HG03520 (cell line): ENCODE measurements at regions not wholly inside any gene's neighbourhood (a gene's known extent, or its start where the extent isn't known, plus 50 kb on each side); places are given as distances from the start of the nearest gene placed in this dataset.
A peak's percentile ranks its signal among the peaks of the same experiment; 100 is the strongest.
"Not testable (repeated sequence)": the region's sequence is repeated elsewhere in the genome, so short reads cannot be mapped to it uniquely, and the experiment has no call there.

Source experiments
- ATAC-seq: cut with Tn5 transposase; IDR thresholded peaks from one replicate; pipeline ENCODE4 v1.9.1; 2021; ENCODE audit warnings: mild to moderate bottlenecking, moderate library complexity; ENCODE audit not compliant: unreplicated experiment

GRCh38 chr3:66552846-66553245 is 52.0 kb upstream of the LRIG1 start:
- no peak for ATAC-seq

- ATAC-seq: no peak
Observed at GRCh38 chr3:66553441-66554113, 52.8 kb upstream of the LRIG1 start.

GRCh38 chr3:66554178-66554577 is 53.4 kb upstream of the LRIG1 start:
- no peak for ATAC-seq

- ATAC-seq: no peak
Observed at GRCh38 chr3:66555214-66555844, 54.5 kb upstream of the LRIG1 start.

DNA sequence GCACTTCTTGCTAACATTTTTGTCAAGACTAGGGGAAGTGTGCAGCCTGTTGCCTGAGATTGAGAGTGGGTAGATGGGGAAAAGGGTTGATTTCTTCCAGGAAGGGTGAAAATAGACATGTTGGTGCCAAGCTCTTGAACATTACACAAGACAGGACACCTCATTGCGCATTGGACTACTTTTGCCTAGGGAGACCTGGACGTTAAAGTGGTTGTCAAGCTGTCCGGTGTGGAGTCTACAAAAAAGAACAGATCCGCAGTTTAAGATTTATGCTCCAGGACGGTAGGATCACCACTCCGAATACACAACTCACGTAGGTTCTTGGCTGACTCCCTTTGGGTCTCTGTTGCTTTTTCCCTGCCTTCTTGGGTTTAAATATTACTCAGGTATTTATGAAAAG is 56.3 kb upstream of the LRIG1 start:
- ATAC-seq: no peak

DNA sequence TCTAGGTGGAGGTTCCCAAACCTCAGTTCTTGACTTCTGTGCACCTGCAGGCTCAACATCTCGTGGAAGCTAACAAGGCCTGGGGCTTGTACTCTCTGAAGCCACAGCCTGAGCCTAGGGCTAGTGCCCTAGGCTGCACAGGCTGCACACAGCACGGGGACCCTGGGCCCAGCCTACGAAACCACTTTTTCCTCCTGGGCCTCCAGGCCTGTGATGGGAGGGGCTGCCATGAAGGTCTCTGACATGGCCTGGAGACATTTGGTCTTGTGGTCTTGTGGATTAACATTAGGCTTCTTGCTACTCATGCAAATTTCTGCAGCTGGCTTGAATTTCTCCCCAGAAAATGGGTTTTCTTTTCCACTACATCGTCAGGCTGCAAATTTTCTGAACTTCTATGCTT is 59.1 kb upstream of the LRIG1 start:
- ATAC-seq: not testable (repeated sequence)

GRCh38 chr3:66561367-66561766 is 60.5 kb upstream of the LRIG1 start:
- ATAC-seq: no peak

DNA sequence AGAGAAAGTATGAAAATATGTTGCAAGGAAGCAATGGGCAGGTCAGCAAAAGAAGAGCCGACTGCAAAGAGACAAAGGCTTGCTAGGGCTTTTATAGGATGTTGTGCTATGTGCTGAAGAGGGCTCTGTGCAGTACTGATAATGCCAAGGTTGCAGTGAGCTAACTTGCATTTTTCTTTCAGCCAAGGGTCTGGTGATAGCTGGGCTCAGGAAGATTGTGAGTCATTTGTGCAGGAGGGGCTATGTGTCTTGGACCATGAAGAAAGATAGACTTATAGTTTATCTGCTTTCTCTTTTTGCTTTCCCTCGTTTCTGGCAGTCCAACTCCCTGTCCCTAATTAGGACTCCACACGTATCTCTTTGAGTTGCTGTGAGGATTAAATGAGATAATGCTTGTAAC is 64.5 kb upstream of the LRIG1 start:
- no peak for ATAC-seq

DNA sequence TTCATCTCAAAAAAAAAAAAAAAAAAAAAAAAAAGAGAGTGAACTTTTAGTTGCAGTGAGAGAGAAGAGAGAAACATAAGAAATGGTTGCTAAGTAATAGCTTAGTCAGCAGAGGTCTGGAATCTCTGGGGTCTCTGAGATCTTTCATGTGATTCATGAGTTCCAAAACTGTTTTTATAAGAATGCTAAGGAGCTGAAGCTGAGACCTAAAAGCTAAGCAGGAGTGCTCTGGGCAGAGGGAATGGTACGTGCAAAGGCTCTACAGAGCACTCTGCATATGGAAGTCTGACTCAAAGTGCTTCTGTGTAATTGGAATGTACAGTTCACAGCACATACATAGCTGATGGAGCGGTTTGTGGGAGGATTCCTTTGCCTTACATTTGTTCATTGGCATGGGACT is 66.3 kb upstream of the LRIG1 start:
- ATAC-seq: no peak

- ATAC-seq: no peak
Observed at GRCh38 chr3:66572090-66572675, 71.4 kb upstream of the LRIG1 start.

DNA sequence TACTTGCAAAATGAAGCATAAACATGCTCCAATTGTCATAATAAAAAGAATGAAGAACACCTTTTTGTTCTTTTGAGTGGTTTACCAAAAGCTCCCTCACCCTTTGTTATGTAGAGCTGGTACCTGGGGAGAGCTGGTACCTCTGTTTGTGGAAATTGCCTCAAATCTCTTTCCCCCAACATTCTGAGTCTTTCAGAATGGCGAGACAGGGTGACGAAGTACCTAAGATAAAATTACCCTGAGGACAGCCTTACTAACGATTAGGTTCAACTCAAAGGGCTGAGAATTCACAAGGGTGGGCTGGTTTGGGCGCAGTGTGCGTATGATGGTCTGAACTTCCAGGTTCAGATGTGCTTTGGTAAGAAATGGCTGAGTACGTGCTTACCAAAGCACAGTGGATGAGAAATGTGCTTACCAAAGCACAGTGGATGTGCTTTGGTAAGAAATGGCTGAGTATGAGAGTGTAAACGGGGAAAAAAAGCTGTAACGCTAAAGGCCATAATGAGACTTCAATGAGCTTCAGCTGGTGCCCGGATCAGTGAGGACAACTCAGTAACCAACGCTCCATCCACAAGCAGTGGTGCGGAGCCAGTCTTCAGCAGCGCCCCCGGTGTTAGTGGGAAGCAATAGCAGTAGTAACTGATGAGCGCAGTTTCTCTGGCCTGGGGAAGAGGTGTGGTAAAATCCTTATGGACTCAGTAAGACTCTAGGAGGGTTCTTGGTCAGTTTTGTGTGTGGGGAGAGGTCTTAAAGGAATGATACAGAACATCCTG is 72.3 kb upstream of the LRIG1 start:
- no peak for ATAC-seq

DNA sequence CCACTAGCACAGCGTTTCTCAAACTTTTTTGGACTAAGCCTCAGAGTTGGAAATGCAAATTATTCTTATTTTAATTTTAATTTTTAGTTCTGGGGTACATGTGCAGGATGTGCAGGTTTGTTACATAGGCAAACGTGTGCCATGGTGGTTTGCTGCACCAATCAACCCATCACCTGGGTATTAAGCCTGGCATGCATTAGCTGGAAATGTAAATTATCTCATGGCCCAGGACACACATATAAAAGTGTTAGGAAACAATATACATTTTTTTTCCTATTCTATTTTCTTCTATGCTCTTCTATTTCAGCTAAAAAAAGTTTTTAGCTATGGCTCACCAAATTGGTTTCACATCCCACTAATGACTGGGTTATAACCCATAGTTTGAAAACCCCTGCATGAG is 73.3 kb upstream of the LRIG1 start:
- ATAC-seq: no peak

DNA sequence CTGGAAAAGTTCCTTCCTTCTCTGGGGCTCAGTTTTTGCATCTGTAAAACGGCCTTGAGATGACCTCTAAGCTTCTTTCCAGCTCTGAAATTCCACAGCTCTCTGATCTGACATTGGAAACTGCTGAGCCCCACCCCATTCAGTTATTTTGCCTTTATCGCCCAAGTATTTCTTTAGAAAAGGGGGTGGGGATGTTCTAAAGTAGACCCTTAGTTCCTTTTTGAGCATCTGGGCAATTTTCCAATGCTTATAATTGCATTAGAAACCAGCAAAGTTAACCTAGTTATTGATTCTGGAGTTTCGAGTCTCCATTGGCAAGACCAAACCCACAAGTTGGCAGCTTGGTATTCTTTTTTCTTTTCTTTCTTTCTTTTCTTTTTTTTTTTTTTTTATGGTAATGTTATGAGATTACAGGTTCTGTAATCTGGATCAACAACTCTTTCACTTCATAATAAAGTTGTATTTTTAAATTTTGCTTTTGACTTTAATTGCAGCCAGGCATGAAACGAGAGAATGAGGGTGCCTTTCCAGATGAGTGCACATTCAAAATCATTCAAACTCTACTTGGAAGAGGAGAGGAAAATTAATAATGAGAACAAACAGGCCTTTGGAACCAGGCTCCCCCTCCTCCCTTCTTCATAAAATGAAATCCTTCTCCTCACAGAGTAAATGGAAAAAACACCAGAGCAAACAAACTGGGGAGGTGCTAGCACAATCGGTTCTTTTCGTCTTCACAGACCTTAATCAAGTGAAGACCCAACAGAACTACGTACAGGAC is 76.8 kb upstream of the LRIG1 start:
- ATAC-seq: no peak

GRCh38 chr3:66581256-66581655 is 80.4 kb upstream of the LRIG1 start:
- ATAC-seq: no peak

DNA sequence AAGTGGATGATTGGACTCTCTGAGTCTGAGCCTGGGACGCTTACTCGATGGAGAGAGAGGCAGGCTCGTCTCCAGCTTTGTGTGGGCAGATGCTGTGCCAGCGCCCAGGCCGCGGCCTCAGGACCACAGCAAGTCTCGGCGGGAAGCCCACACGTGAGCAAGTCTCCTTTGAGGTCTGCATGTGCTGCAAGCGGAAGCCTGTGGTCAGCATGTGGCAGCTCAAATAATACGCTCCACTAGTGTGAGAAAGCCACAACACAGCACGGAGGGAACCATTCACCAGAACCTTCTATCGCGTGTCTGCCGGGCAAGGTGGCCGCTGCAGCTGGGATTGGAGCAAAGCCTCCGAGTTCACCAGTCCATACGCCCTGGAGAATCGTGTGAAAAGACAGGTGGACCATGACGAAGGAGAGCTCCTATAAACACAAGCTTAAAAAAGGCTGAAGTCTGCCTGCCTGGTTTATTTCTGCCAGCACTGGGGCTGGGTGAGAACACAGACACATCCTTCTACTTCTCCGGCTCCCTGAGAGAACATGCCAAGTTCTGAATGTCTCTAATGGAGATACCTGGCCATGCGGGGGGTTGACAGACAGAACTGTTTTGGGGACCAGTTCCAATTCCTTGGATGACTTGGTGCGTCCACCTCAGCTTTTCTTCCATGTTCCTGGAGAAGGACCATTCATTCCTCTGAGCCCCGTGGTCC is 82.0 kb upstream of the LRIG1 start:
- ATAC-seq: peak; percentile 90

DNA sequence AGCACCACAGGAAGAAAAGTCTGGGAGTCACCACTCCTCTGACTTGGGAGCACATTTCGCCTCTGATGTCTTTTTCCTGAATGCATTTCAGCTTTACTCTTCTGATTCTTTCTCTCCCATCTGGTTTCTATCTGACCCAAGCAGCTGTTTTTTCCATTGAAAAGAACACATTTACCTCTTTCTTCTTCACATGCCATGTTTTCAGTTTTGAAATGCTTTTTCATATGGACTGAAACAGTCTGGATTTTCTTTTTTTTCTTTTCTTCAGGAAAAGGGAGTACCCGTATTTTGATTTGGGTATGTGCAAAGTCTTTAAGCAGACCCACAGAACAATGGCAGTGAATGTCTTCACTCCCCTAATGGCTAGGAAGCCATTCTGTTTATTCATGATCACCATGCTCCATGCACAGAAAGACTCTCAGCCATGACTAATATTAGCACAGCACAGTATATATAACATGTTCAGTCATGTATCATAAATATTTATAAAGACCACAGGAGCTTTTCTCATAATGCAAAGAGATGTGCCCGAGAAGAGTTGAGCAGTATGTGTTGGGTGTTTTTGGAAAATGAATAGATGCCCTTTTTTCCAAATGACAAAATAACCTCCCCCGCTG is 82.7 kb upstream of the LRIG1 start:
- no peak for ATAC-seq

- no peak for ATAC-seq
Observed at GRCh38 chr3:66585520-66586095, 84.8 kb upstream of the LRIG1 start.

- ATAC-seq: no peak
Observed at GRCh38 chr3:66586853-66587252, 86.0 kb upstream of the LRIG1 start.

DNA sequence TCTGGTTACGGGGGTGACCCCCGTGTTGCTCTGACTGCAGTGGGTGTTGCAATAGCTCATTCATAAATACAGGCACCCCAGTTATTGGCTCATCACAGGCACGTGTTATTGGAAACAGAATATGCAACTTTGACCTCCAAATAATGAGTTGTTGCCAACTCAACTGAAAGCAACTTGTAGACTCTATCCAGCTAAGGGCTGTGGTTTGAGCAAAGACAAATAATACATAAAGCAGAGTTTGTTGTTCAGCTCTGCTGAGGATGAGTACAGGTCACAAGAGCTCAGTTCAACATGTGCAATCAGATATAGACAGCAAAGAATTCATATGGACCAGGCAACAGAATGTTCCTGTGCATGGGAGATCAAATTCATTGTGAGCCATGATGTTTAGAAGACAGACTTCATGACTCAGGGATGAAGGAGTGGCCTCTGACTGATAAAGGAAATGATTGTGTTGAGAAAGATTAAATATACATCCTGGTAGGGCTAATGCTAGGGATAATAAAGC is 87.6 kb upstream of the LRIG1 start:
- no peak for ATAC-seq
